ENCODE measurements at regions not wholly inside any gene's neighbourhood (a gene's known extent, or its start where the extent isn't known, plus 50 kb on each side); places are given as distances from the start of the nearest gene placed in this dataset.

- TF ChIP-seq, protein P1, sequence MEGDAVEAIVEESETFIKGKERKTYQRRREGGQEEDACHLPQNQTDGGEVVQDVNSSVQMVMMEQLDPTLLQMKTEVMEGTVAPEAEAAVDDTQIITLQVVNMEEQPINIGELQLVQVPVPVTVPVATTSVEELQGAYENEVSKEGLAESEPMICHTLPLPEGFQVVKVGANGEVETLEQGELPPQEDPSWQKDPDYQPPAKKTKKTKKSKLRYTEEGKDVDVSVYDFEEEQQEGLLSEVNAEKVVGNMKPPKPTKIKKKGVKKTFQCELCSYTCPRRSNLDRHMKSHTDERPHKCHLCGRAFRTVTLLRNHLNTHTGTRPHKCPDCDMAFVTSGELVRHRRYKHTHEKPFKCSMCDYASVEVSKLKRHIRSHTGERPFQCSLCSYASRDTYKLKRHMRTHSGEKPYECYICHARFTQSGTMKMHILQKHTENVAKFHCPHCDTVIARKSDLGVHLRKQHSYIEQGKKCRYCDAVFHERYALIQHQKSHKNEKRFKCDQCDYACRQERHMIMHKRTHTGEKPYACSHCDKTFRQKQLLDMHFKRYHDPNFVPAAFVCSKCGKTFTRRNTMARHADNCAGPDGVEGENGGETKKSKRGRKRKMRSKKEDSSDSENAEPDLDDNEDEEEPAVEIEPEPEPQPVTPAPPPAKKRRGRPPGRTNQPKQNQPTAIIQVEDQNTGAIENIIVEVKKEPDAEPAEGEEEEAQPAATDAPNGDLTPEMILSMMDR (IDR thresholded peaks at IDR 0.05) = no peak
- TF ChIP-seq REST (IDR thresholded peaks at IDR 0.05; ENCODE audit: insufficient read depth in 1 of 2, low read depth in 2 of 2, low read length in 1 of 2) = no peak
- TF ChIP-seq POLR2AphosphoS5 (IDR thresholded peaks at IDR 0.05; ENCODE audit: low read depth, low read length) = no peak
- no peak for TF ChIP-seq SIN3A (IDR thresholded peaks at IDR 0.05; ENCODE audit: borderline replicate concordance, insufficient read depth, low read depth, low read length)
- TF ChIP-seq TCF7L2 (IDR thresholded peaks at IDR 0.05; ENCODE audit: low read depth, low read length) = no peak
Measured at GRCh38 chr5:109923205-109923604, 233.5 kb downstream of the MAN2A1 start.

Data from Panc1 (cell line).